Mesodermal cell (in vitro differentiated cells): ENCODE measurements at regions not wholly inside any gene's neighbourhood (a gene's known extent, or its start where the extent isn't known, plus 50 kb on each side); places are given as distances from the start of the nearest gene placed in this dataset.
"Not testable (repeated sequence)": the region's sequence is repeated elsewhere in the genome, so short reads cannot be mapped to it uniquely, and the experiment has no call there.

Experiments
- H3K27ac ChIP-seq: 2 replicates; pipeline ENCODE4 v1.7.0; 2013; ENCODE audit warnings: mild to moderate bottlenecking, low read depth, low read length, moderate library complexity; ENCODE audit not compliant: severe bottlenecking
- H3K36me3 ChIP-seq: 2 replicates; pipeline ENCODE4 v1.7.1; 2013; ENCODE audit warnings: mild to moderate bottlenecking, low read length, moderate library complexity; ENCODE audit not compliant: control insufficient read depth, insufficient read depth
- H3K4me1 ChIP-seq: one replicate; pipeline ENCODE4 v1.7.1; 2013; ENCODE audit warnings: mild to moderate bottlenecking, low read length; ENCODE audit not compliant: insufficient read depth, control insufficient read depth, poor library complexity, severe bottlenecking
- H3K4me3 ChIP-seq: 2 replicates; pipeline ENCODE4 v1.7.0; 2013; ENCODE audit warnings: low read length, control low read depth, mild to moderate bottlenecking; ENCODE audit not compliant: insufficient read depth, poor library complexity, severe bottlenecking; ENCODE audit errors: extremely low read depth
- H3K9me3 ChIP-seq: 2 replicates; pipeline ENCODE4 v1.7.1; 2013; ENCODE audit warnings: mild to moderate bottlenecking, low read length, moderate library complexity; ENCODE audit not compliant: control insufficient read depth
- WGBS, 2 experiments: methylation state at CpG; one replicate each; pipeline ENCODE4 v1.1.5; 2013; ENCODE audit warnings: missing lambda C conversion rate in 2 of 2; ENCODE audit not compliant: insufficient coverage in 2 of 2; 5-methylcytosine and 5-hydroxymethylcytosine counted together

DNA sequence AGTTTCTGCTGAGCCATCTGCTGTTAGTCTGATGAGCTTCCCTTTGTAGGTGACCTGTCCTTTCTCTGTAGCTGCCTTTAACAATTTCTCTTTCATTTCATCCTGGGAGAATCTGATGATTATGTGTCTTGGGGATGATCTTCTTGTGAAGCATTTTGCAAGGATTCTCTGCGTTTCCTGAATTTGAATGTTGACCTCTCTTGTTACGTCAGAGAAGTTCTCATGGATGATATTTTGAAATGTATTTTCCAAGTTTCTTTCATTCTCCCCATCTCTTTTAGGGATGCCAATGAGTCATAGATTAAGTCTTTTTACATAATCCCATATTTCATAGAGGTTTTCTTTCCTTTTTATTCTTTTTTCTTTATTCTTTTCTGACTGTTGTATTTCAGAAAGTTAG is 184.2 kb upstream of the BET1 start:
- WGBS, 2 experiments, result no CpG with 5 or more reads among the region's 2 CpGs
- Histone ChIP-seq H3K27ac (no peak overlapping the region), H3K4me1 (peaks cover 6% of the 10 kb centered on the region), H3K9me3 (peaks cover 7% of the 10 kb centered on the region), H3K36me3 (no peaks in the 10 kb centered on the region), H3K4me3 (no peak overlapping the region)

- 0% methylated on average over 1 of the region's 1 CpG for WGBS, 2 experiments
Observed at GRCh38 chr7:94190599-94191061, 186.5 kb upstream of the BET1 start.

DNA sequence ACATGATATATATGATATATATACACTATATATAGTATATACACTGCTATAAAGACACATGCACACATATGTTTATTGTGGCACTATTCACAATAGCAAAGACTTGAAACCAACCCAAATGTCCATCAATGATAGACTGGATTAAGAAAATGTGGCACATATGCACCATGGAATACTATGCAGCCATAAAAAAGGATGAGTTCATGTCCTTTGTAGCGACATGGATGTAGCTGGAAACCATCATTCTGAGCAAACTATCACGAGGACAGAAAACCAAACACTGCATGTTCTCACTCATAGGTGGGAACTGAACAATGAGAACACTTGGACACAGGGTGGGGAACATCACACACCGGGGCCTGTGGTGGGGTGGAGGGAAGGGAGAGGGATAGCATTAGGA is 190.3 kb upstream of the BET1 start:
- H3K27ac ChIP-seq, H3K4me1 ChIP-seq, H3K4me3 ChIP-seq, H3K36me3 ChIP-seq, H3K9me3 ChIP-seq: not testable (repeated sequence)
- 83 to 100% methylated on average over 1 to 2 of the region's 3 CpGs for WGBS, 2 experiments

More at GRCh38 chr7:94190599-94191061, 186.5 kb upstream of the BET1 start:
- no peak overlapping the region for H3K27ac ChIP-seq
- H3K36me3 ChIP-seq, result no peaks in the 10 kb centered on the region
- H3K9me3 ChIP-seq, result peaks cover 7% of the 10 kb centered on the region
- H3K4me3 ChIP-seq, result no peak overlapping the region
- no peaks in the 10 kb centered on the region for H3K4me1 ChIP-seq

DNA sequence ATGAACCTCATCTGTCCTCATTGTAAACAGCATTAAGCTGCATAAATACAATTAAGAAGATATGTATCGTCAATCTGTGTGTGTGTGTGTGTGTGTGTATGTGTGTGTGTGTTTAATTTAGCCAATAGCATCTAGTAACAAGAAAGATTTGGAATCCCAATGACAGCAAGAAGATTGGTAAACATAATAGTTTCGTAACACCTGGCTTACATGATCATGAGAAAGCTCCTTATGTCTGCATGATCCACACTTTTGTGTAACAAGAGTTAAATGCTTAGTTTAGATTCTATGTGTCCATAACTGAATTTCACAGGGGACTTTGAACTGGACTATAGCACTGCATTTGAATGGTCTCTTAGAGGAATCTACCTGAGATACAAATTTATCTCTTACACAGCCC is 191.0 kb upstream of the BET1 start:
- Histone ChIP-seq H3K9me3 (no peaks in the 10 kb centered on the region), H3K36me3 (no peaks in the 10 kb centered on the region), H3K4me3 (no peak overlapping the region), H3K4me1 (no peaks in the 10 kb centered on the region), H3K27ac (no peak overlapping the region)
- WGBS, 2 experiments, result 80% methylated on average over 1 of the region's 2 CpGs; no CpG with 5 or more reads in 1 of the 2 experiments

GRCh38 chr7:94195813-94196212 is 191.7 kb upstream of the BET1 start:
- Histone ChIP-seq H3K27ac (no peak overlapping the region), H3K4me1 (no peaks in the 10 kb centered on the region), H3K36me3 (no peaks in the 10 kb centered on the region), H3K4me3 (no peak overlapping the region), H3K9me3 (no peaks in the 10 kb centered on the region)
- WGBS, 2 experiments, result no CpG with 5 or more reads among the region's 1 CpG

- H3K4me3 ChIP-seq, result no peak overlapping the region
- no CpG with 5 or more reads among the region's 2 CpGs for WGBS, 2 experiments
Observed at GRCh38 chr7:94205529-94205928, 189.2 kb upstream of the COL1A2 start.

GRCh38 chr7:94206295-94206694 is 188.4 kb upstream of the COL1A2 start:
- Histone ChIP-seq H3K36me3 (no peaks in the 10 kb centered on the region), H3K9me3 (no peaks in the 10 kb centered on the region), H3K4me3 (no peak overlapping the region), H3K4me1 (no peaks in the 10 kb centered on the region), H3K27ac (no peak overlapping the region)
- no CpG with 5 or more reads among the region's 2 CpGs for WGBS, 2 experiments

More at GRCh38 chr7:94205529-94205928, 189.2 kb upstream of the COL1A2 start:
- no peaks in the 10 kb centered on the region for H3K9me3 ChIP-seq
- no peaks in the 10 kb centered on the region for H3K36me3 ChIP-seq
- H3K4me1 ChIP-seq, result no peaks in the 10 kb centered on the region
- no peak overlapping the region for H3K27ac ChIP-seq

- H3K27ac ChIP-seq, result no peak overlapping the region
- H3K36me3 ChIP-seq, result no peaks in the 10 kb centered on the region
- no peaks in the 10 kb centered on the region for H3K4me1 ChIP-seq
- 70 to 100% methylated on average over 1 of the region's 1 CpG for WGBS, 2 experiments
- H3K4me3 ChIP-seq, result no peak overlapping the region
- H3K9me3 ChIP-seq, result no peaks in the 10 kb centered on the region
Observed at GRCh38 chr7:94212160-94212559, 182.5 kb upstream of the COL1A2 start.

GRCh38 chr7:94216944-94217461 is 177.7 kb upstream of the COL1A2 start:
- 92 to 100% methylated on average over 1 to 2 of the region's 3 CpGs for WGBS, 2 experiments

DNA sequence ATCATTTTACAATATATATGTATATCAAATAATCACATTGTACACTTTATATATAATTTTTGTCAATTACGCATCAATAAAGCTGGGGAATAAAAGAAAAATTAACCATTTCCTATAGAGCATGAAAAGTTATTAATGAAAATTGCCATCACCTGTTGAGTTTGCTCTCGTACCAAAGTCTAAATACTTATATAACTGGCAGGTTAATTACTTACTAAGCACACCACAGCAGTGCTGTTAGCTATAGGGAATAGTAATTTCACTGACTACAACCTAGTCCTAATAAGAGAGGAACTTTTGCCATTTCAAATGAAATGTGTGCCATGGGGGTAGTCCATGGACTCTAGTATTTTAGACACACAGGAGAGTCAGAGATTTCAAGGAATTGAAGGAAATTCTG is 176.9 kb upstream of the COL1A2 start:
- Histone ChIP-seq H3K27ac (no peak overlapping the region), H3K4me1 (no peaks in the 10 kb centered on the region), H3K36me3 (no peaks in the 10 kb centered on the region), H3K9me3 (no peaks in the 10 kb centered on the region), H3K4me3 (no peak overlapping the region)
- no CpG with 5 or more reads among the region's 2 CpGs for WGBS, 2 experiments

More at GRCh38 chr7:94216944-94217461, 177.7 kb upstream of the COL1A2 start:
- Histone ChIP-seq H3K9me3 (no peaks in the 10 kb centered on the region), H3K27ac (no peak overlapping the region), H3K36me3 (no peaks in the 10 kb centered on the region), H3K4me1 (no peaks in the 10 kb centered on the region), H3K4me3 (no peak overlapping the region)

GRCh38 chr7:94222516-94222915 is 172.2 kb upstream of the COL1A2 start:
- Histone ChIP-seq H3K36me3 (no peaks in the 10 kb centered on the region), H3K4me1 (no peaks in the 10 kb centered on the region), H3K9me3 (no peaks in the 10 kb centered on the region), H3K27ac (no peak overlapping the region), H3K4me3 (no peak overlapping the region)
- no CpG with 5 or more reads among the region's 2 CpGs for WGBS, 2 experiments
